Activated T-helper 2 cell treated with anti-CD3 and anti-CD28 coated beads, Interferon-gamma antibody, Interleukin-2, Interleukin-4, amounts not matched to agents 10 μg/mL and 5 μg/mL and 100 μg/mL, durations not matched to agents 14 hours and 24 hours and 36 hours (primary cell): ENCODE measurements at regions not wholly inside any gene's neighbourhood (a gene's known extent, or its start where the extent isn't known, plus 50 kb on each side); places are given as distances from the start of the nearest gene placed in this dataset.

Experiments used
- DNase-seq: peaks from one replicate; pipeline ENCODE4 v3.0.0; 2021; ENCODE audit warnings: low spot score
- H3K27ac Mint-ChIP-seq: one replicate; pipeline ENCODE4 v1.8.0; 2021; ENCODE audit warnings: mixed read lengths
- H3K27me3 Mint-ChIP-seq: one replicate; pipeline ENCODE4 v1.8.0; 2021; ENCODE audit warnings: low read depth, mixed read lengths
- H3K36me3 Mint-ChIP-seq: one replicate; pipeline ENCODE4 v1.8.0; 2021; ENCODE audit warnings: low read depth, mixed read lengths
- H3K4me1 Mint-ChIP-seq: one replicate; pipeline ENCODE4 v1.8.0; 2021; ENCODE audit warnings: low read depth, mixed read lengths
- H3K4me3 Mint-ChIP-seq: one replicate; pipeline ENCODE4 v1.8.0; 2021; ENCODE audit warnings: low read depth, mild to moderate bottlenecking, moderate library complexity, mixed read lengths
- H3K9me3 Mint-ChIP-seq: one replicate; pipeline ENCODE4 v1.8.0; 2021; ENCODE audit warnings: mixed read lengths
- intact Hi-C: fragments of 100-400 bp; cut with micrococcal nuclease; formaldehyde crosslinking; loops from one replicate; pipeline ENCODE4 v1.15.1; 2023

DNA sequence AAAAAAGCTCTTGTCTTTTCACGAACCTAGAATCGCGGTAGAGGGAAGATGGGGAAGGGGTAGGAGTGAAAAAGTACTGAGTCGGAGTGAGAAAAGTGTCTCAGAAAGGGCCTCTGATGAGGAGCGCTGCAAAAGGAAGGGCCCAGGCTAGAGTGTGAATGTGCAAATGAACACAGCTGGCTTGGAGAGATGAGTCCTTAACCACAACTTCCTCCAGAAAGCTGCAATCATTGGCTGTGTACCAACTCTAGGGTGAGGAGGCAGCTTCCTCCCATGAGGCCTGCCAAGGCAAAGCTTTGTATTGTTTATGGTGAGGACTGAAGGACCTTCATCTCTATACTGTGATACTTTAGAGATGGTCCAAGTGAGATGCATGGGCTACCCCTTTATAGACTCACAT, 566.9 kb upstream of the ANO5 start:
- no peak overlapping the region for H3K27ac Mint-ChIP-seq

DNA sequence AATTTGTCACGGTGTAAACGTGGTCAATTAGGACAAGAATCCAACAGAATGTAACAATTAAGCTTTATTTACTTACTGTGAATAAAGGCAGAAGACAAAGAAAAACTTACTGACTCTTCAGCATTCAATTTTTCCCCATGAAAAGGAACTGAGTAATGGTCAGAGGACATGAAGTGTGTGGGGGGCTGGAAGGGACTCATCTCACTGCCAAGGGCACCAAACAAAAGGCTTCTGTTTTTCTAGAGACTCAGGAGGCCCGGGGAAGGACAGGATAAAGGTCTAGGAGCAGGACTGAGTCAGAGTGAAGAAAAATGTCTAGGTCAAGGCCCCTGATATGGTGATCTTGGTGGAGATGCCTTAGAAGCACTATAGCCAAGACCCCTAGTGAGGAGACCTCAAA, 564.2 kb upstream of the ANO5 start:
- no peak for DNase-seq
- Mint-ChIP-seq H3K27ac (no peak overlapping the region), H3K27me3 (no peaks in the 10 kb centered on the region), H3K4me3 (no peak overlapping the region), H3K4me1 (peaks cover 1% of the 10 kb centered on the region), H3K36me3 (no peaks in the 10 kb centered on the region), H3K9me3 (peaks cover 24% of the 10 kb centered on the region)
- intact Hi-C loops: no loop called here

More for the DNA sequence above, 566.9 kb upstream of the ANO5 start:
- H3K4me1 Mint-ChIP-seq: peaks cover 1% of the 10 kb centered on the region
- peaks cover 21% of the 10 kb centered on the region for H3K9me3 Mint-ChIP-seq
- no peaks in the 10 kb centered on the region for H3K27me3 Mint-ChIP-seq
- H3K4me3 Mint-ChIP-seq: no peak overlapping the region
- no peaks in the 10 kb centered on the region for H3K36me3 Mint-ChIP-seq
- intact Hi-C loops: no loop called here
- DNase-seq: no peak

DNA sequence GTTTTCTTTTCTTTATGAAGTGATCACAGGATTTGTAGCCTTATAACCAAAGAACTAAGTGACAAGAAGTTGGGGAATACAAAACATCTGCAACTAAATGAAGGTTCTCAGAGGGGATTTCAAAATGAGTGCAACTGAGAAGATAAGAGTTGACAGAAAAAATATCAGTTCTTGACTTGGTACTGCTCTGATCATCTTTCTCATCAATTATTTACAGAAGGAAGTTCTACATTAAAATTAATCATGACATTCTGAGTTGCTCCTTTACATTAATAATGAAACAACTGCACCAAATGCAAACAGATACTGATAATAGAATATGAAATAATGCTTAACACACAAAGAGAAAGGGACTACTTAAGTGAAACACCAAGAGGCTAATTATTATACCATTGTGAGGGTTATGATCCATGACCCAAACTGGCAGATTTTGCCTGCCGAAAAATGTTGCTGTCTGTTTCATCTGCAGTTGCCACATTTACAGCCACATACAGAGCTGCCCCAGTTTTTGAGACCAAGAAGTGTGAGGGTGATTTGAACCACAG, 561.9 kb upstream of the ANO5 start:
- no peak overlapping the region for H3K27ac Mint-ChIP-seq
- no peaks in the 10 kb centered on the region for H3K27me3 Mint-ChIP-seq
- H3K4me1 Mint-ChIP-seq: no peaks in the 10 kb centered on the region
- H3K36me3 Mint-ChIP-seq: no peaks in the 10 kb centered on the region
- no peak overlapping the region for H3K4me3 Mint-ChIP-seq
- intact Hi-C loops: no loop called here
- peaks cover 26% of the 10 kb centered on the region for H3K9me3 Mint-ChIP-seq
- no peak for DNase-seq

DNA sequence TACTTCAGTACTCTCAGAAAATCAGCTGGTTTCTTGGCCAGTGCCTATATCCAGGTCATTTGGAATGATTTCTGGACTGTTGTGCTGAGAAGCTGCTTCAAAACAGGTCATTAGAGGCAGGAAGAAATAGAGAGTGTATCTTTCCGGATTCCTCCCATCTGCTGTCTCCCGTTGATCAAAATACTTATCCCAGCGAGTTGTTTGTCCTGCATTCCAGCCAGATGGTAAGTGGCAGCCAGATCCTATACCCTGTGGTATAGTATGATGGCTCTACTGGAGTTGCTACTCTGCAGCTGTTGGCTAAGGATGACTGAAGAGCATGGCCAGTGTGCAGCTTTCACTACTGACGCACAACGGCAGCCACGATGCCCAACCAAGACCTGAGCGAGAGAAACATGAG, 560.9 kb upstream of the ANO5 start:
- H3K27ac Mint-ChIP-seq: no peak overlapping the region
- no peak overlapping the region for H3K4me3 Mint-ChIP-seq
- no peaks in the 10 kb centered on the region for H3K4me1 Mint-ChIP-seq
- H3K27me3 Mint-ChIP-seq: no peaks in the 10 kb centered on the region
- no peak for DNase-seq
- intact Hi-C loops: no loop called here
- H3K36me3 Mint-ChIP-seq: no peaks in the 10 kb centered on the region
- H3K9me3 Mint-ChIP-seq: peaks cover 27% of the 10 kb centered on the region

DNA sequence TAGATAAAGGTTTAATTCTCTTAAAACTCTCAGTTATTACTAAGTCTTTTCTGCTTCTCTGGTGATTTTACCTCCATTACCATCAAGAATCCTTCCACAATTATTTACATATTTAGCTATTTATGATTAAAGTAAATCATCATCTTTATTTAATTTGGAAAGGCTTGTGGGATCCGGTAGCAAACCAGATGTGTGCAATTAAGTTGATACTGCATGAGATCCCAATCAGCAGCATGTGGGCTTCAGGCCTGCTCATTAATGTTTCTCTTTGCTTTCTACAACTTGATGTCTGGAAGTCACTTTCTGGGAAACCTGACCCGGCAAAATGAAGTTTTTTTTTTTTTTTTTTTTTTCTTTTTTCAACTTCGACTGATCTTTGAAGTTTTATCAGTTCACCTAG, 558.4 kb upstream of the ANO5 start:
- Mint-ChIP-seq H3K27me3 (no peaks in the 10 kb centered on the region), H3K4me1 (no peaks in the 10 kb centered on the region), H3K9me3 (peaks cover 25% of the 10 kb centered on the region), H3K4me3 (no peak overlapping the region), H3K27ac (no peak overlapping the region), H3K36me3 (no peaks in the 10 kb centered on the region)
- intact Hi-C loops: no loop called here
- DNase-seq: no peak

DNA sequence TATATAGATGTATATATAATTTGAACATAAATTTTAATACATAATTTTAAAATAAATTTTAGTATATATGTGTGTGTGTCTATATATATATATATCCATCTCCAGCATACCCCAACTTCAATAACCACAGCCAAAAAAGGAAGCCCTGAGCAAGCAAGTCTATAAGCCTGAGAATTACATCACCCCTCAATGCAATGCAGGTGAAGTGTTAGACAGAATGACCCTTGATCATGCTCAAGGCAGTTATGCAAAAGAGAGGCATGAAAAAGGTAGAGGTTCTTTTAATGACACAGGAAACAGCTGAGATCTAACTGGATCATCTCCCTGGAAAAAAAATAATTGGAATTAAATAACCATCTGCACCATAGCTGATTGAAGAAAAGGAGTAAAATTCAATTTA, 557.9 kb upstream of the ANO5 start:
- H3K36me3 Mint-ChIP-seq: no peaks in the 10 kb centered on the region
- H3K27ac Mint-ChIP-seq: no peak overlapping the region

DNA sequence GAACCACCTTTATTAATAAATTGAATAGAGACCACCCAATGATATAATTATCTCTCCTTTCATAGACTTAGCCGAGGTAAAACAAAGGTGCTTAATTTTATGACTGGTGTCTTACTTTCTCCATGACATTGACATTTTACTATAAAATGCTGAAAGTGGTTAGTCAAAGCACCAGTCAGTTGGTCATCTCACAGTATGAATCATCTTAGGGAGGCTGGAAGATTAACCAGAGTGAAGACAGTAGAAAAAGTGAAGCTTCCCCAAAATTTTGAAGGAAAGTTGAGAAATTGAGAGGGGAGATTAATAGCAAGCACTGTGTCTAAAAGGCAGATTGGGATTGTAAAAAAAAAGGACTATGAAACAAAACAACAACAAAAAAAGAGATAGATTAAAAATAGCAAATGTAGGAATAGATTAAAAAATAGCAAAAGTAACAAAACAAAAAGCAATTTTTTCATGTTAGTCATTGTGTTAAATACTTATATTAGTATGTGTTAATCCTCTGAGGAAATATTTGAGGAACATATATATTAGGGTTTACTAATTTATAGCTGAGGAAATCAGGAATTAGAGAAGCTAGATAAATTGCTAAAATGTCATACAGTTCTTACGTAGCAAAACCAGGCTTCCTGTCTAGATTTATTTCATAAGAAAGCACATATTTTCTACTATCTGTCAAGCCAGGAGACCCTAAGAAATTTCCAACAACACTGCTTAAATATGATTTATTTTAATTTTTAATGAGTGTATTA, 557.3 kb upstream of the ANO5 start:
- Mint-ChIP-seq H3K36me3 (no peaks in the 10 kb centered on the region), H3K4me1 (no peaks in the 10 kb centered on the region)

More for the DNA sequence above, 557.9 kb upstream of the ANO5 start:
- no peak overlapping the region for H3K4me3 Mint-ChIP-seq
- no peak for DNase-seq
- no peaks in the 10 kb centered on the region for H3K27me3 Mint-ChIP-seq
- H3K4me1 Mint-ChIP-seq: no peaks in the 10 kb centered on the region
- intact Hi-C loops: no loop called here
- H3K9me3 Mint-ChIP-seq: peaks cover 25% of the 10 kb centered on the region

DNA sequence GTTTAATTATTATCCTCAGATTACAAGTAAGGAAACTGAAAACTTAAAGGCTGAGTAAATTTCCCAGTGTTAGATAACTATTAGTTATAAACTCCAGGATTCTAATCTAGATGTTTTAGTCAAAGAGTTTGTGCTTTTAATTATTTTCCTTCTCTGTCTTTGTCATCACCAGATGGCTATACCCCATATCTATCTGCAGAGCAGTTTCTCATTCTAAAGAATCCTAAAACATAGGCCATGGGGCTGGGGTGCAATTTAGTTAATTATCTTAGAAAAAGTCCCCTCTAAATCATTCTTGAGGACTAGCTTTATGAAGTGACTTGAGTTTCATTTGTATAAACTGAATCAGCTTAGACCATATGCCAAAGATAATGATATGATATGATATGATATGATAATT, 556.3 kb upstream of the ANO5 start:
- intact Hi-C loops: no loop called here
- H3K9me3 Mint-ChIP-seq: peaks cover 20% of the 10 kb centered on the region
- H3K36me3 Mint-ChIP-seq: no peaks in the 10 kb centered on the region
- no peaks in the 10 kb centered on the region for H3K4me1 Mint-ChIP-seq
- no peak overlapping the region for H3K4me3 Mint-ChIP-seq
- no peaks in the 10 kb centered on the region for H3K27me3 Mint-ChIP-seq
- DNase-seq: no peak
- H3K27ac Mint-ChIP-seq: no peak overlapping the region

More for the DNA sequence above, 557.3 kb upstream of the ANO5 start:
- H3K4me3 Mint-ChIP-seq: no peak overlapping the region
- no peak for DNase-seq
- H3K27me3 Mint-ChIP-seq: no peaks in the 10 kb centered on the region
- intact Hi-C loops: no loop called here
- no peak overlapping the region for H3K27ac Mint-ChIP-seq
- H3K9me3 Mint-ChIP-seq: peaks cover 21% of the 10 kb centered on the region

DNA sequence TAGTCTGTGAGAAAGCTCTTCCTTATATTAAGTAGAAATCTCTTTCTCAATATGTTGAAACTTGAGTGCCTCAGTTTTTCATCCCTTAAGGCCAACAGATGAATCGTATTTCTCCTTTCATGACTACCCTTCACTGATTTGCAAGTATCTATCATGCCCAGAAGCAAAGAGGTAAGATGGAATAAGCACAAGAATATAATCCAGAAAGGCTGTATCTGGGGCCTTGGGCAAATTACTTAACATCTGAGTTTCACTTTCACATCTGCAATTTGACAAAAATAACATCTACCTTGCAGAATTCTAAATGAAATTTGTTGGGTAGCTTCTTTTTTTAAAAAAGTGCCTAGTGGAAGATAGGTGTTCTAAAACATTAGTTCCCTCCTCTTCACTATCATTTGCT, 552.4 kb upstream of the ANO5 start:
- Mint-ChIP-seq H3K4me1 (no peaks in the 10 kb centered on the region), H3K27me3 (no peaks in the 10 kb centered on the region), H3K9me3 (peaks cover 13% of the 10 kb centered on the region), H3K4me3 (no peak overlapping the region), H3K27ac (no peak overlapping the region), H3K36me3 (no peaks in the 10 kb centered on the region)
- intact Hi-C loops: no loop called here
- no peak for DNase-seq

DNA sequence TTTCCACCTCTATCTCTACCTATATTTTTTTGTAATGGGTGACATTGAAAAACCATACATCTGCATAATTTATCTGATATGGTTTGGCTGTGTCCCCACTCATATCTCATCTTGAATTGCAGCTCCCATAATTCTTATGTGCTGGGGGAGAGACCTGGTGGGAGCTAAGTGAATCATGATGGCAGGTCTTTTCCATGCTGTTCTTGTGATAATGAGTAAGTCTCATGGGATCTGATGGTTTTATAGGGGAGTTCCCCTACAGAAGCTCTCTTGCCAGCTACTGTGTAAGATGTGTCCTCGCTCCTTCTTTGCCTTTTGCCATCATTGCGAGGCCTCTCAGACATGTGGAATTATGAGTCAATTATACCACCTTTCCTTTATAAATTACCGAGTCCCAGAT, 551.0 kb upstream of the ANO5 start:
- DNase-seq: no peak
- Mint-ChIP-seq H3K4me3 (no peak overlapping the region), H3K27me3 (no peaks in the 10 kb centered on the region), H3K4me1 (no peaks in the 10 kb centered on the region), H3K36me3 (no peaks in the 10 kb centered on the region), H3K27ac (no peak overlapping the region), H3K9me3 (peaks cover 11% of the 10 kb centered on the region)
- intact Hi-C loops: no loop called here

DNA sequence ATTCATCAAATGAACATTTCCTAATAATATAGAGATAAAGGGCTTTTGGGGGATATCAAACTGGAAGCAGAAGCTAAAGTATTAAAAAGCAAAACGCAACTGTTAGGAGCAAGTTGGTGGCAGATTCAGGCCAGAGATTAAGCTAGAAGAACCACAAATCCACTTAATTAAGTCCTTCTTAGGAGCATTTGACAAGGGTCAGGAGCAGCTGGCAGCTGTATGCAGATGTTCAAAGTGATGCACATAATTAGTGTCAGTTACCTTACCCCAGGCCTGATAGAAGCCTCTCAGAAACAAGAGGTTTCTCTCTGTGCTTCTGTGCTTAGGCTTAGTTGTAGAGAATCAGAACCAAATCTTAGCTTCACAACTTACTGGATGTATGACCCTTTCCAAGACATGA, 546.5 kb upstream of the ANO5 start:
- Mint-ChIP-seq H3K27me3 (no peaks in the 10 kb centered on the region), H3K27ac (no peak overlapping the region), H3K4me3 (no peak overlapping the region), H3K36me3 (no peaks in the 10 kb centered on the region), H3K9me3 (peaks cover 8% of the 10 kb centered on the region), H3K4me1 (no peaks in the 10 kb centered on the region)
- no peak for DNase-seq
- intact Hi-C loops: no loop called here

DNA sequence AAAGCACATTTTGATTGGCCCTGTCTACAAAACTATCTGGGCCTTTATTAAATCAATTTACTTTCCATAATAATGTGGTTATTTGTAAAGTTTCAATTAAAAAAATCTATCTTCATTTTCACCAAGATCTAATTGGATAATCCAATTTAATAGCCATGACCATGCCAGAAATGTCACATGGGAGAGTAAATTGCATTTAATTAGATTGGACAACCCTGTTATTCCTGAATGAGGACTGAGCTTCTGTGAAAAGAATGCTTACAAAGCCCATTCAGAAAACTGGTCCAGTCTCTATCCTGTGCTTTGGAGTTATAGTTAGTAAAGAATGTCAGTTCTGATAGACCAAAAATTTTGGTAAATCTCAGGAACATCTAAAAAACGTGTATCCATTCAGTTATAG, 541.9 kb upstream of the ANO5 start:
- intact Hi-C loops: no loop called here
- no peak for DNase-seq
- no peak overlapping the region for H3K4me3 Mint-ChIP-seq
- no peaks in the 10 kb centered on the region for H3K27me3 Mint-ChIP-seq
- no peak overlapping the region for H3K27ac Mint-ChIP-seq
- H3K36me3 Mint-ChIP-seq: no peaks in the 10 kb centered on the region
- peaks cover 3% of the 10 kb centered on the region for H3K9me3 Mint-ChIP-seq
- H3K4me1 Mint-ChIP-seq: no peaks in the 10 kb centered on the region

DNA sequence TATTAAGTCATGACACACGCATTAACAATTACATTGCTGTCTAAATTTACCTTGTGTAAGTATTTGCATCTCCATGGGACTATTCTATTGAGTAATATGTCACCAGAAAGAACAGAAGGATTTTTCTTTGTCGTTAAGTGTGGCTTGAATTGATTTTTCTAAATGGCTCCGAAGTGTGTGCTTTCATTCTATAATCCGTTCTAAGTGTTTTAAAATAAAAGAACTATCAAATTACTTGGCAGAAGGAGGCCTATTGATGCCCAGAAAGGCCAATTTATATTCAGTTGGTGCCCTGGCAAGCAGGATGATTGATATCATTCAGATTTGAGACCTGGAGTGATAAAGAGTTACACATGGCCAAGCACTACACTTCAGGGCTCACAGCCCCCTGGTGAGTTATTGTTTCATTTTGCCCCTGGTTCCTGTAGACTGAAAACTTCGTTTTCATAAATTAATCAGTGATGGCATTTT, 538.9 kb upstream of the ANO5 start:
- H3K9me3 Mint-ChIP-seq: peaks cover 19% of the 10 kb centered on the region
- H3K27ac Mint-ChIP-seq: no peak overlapping the region
- H3K36me3 Mint-ChIP-seq: no peaks in the 10 kb centered on the region
- H3K4me3 Mint-ChIP-seq: no peak overlapping the region
- no peaks in the 10 kb centered on the region for H3K4me1 Mint-ChIP-seq
- no peak for DNase-seq
- H3K27me3 Mint-ChIP-seq: no peaks in the 10 kb centered on the region
- intact Hi-C loops: no loop called here
